PC-9 (cell line): ENCODE measurements at regions not wholly inside any gene's neighbourhood (a gene's known extent, or its start where the extent isn't known, plus 50 kb on each side); places are given as distances from the start of the nearest gene placed in this dataset.
"Not testable (repeated sequence)": the region's sequence is repeated elsewhere in the genome, so short reads cannot be mapped to it uniquely, and the experiment has no call there.

Source experiments
- BruUV-seq: library from RNA; stranded (reverse); fragments of 400-500 nt; replicated peaks from 2 replicates; lab custom pipeline; 2021; lab: Mats Ljungman, UMichigan
- CTCF ChIA-PET: fragments of 300-600 bp; sonication (Branson Sonifier 250); formaldehyde crosslinking; loops from one replicate; lab custom pipeline; 2022; ENCODE audit warnings: antibody characterized with exemption; lab: Charles Lee
- POLR2A ChIA-PET: fragments of 300-600 bp; sonication (Branson Sonifier 250); formaldehyde crosslinking; loops from one replicate; lab custom pipeline; 2022; ENCODE audit warnings: antibody characterized with exemption; ENCODE audit not compliant: unreplicated experiment; lab: Charles Lee
- DNase-seq, 2 experiments: peaks; one replicate each; pipeline versions ENCODE4 v3.0.0 to v3.0.0-alpha.2; 2015 to 2022; ENCODE audit warnings: mixed read lengths in 1 of 2
- H2AFZ ChIP-seq: fragments of 200-600 bp; sonication (generic); 2 replicates; pipeline ENCODE4 v1.8.1; 2017; ENCODE audit warnings: antibody characterized with exemption
- H3F3A ChIP-seq: fragments of 200-600 bp; sonication (generic); 2 replicates; pipeline ENCODE4 v1.8.1; 2017; ENCODE audit warnings: antibody characterized with exemption, mild to moderate bottlenecking, low read depth; ENCODE audit not compliant: insufficient read depth
- H3K27ac ChIP-seq: fragments of 200-600 bp; sonication (generic); 2 replicates; pipeline ENCODE4 v1.6.1; 2016; ENCODE audit warnings: mixed run types
- H3K27me3 ChIP-seq: fragments of 200-600 bp; sonication (generic); 2 replicates; pipeline ENCODE4 v1.6.1; 2016; ENCODE audit warnings: low read depth, mixed run types; ENCODE audit not compliant: insufficient read depth
- H3K36me3 ChIP-seq: fragments of 200-600 bp; sonication (generic); 2 replicates; pipeline ENCODE4 v1.6.1; 2016; ENCODE audit warnings: low read depth, mixed run types
- H3K4me1 ChIP-seq: fragments of 200-600 bp; sonication (generic); replicated peaks from 2 replicates; pipeline ENCODE4 v1.6.1; 2016; ENCODE audit warnings: mixed run types; ENCODE audit not compliant: insufficient read depth
- H3K4me2 ChIP-seq: fragments of 200-600 bp; sonication (generic); 2 replicates; pipeline ENCODE4 v1.6.1; 2017; ENCODE audit warnings: mixed run types
- H3K4me3 ChIP-seq: fragments of 200-600 bp; sonication (generic); 2 replicates; pipeline ENCODE4 v1.6.1; 2016; ENCODE audit warnings: mixed run types
- H3K79me2 ChIP-seq: fragments of 200-600 bp; sonication (generic); 2 replicates; pipeline ENCODE4 v1.6.1; 2017; ENCODE audit warnings: low read depth, mixed run types
- H3K9me2 ChIP-seq: fragments of 200-600 bp; sonication (generic); 2 replicates; pipeline ENCODE4 v1.8.1; 2017; ENCODE audit warnings: mild to moderate bottlenecking; ENCODE audit not compliant: insufficient read depth
- H3K9me3 ChIP-seq: fragments of 200-600 bp; sonication (generic); 2 replicates; pipeline ENCODE4 v1.8.1; 2016; ENCODE audit warnings: low read depth; ENCODE audit not compliant: insufficient read depth
- H4K20me1 ChIP-seq: fragments of 200-600 bp; sonication (generic); 2 replicates; pipeline ENCODE4 v1.8.1; 2017; ENCODE audit not compliant: insufficient read depth
- EZH2 ChIP-seq: fragments of 200-600 bp; sonication (generic); IDR thresholded peaks from 2 replicates; pipeline ENCODE4 v1.8.0; 2017; ENCODE audit warnings: antibody characterized with exemption, low read depth
- intact Hi-C: fragments of 100-400 bp; cut with micrococcal nuclease; formaldehyde crosslinking; loops from one replicate; pipeline ENCODE4 v1.10.0; 2022; ENCODE audit not compliant: unreplicated experiment
- TF ChIP-seq, protein P1 (sequence below): fragments of 200-600 bp; sonication (generic); conservative IDR thresholded peaks from 2 replicates; pipeline ENCODE4 v1.6.1; 2017; ENCODE audit warnings: mixed run types, antibody characterized with exemption, mild to moderate bottlenecking, moderate library complexity

DNA sequence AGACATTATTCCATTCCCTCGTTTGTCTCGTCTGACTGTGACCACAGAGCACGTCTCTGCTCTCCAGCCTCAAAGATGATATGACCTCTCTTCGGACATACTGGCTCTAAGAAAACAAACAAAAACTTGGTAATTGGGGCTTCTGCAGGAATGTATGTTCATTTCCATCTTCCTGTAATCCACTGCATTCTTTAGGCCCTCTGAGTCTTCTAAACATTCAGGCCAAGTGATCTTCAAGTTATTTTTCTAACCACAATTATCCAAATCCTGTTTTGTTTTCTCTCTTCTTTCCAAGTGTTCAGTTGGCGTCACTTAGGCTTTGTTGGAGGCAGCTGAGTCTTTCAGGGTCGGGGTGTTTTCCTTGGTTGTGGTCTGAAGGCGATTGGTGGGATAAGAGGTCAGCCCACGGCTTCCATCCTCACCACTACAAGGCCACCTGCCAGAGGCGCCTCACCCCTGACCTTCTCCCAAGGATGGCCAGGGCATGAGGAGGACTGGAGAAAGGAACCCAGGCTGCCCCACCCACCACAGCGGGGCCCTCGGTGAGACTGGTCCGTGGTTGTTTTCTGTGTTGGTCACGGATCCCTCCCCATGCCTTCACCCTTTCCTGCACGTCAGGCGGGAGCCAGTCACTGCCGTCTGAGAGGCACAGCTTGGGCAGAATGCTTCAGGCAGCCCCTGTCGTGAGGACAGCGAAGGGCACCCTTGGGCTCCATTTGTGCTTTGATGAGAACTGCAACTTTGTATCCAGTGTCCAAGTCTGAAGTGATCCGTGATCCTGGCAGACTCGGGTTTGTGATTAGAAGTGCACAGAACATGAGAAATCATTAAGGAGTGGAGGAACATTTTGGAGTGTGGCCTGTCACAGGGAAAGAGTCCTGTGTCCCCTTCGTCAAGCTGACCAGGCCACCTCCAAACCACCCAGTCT, 88.6 kb upstream of the FHL2 start:
- peaks cover 10% of the 10 kb centered on the region for H3K4me1 ChIP-seq
- no peaks in the 10 kb centered on the region for H3K27me3 ChIP-seq
- ChIA-PET CTCF (no interaction called here), POLR2A (no interaction called here)
- H3K36me3 ChIP-seq, result no peaks in the 10 kb centered on the region
- no peaks in the 10 kb centered on the region for H3F3A ChIP-seq
- BruUV-seq, result no TSS peak
- H4K20me1 ChIP-seq, result no peaks in the 10 kb centered on the region
- H3K9me3 ChIP-seq, result peaks cover 8% of the 10 kb centered on the region; the same call in 1 of the 2 replicates
- no peak overlapping the region for H3K27ac ChIP-seq
- no peaks in the 10 kb centered on the region for H3K79me2 ChIP-seq
- H3K9me2 ChIP-seq, result no peaks in the 10 kb centered on the region
- H2AFZ ChIP-seq, result no peak overlapping the region
- no peak overlapping the region for H3K4me2 ChIP-seq
- H3K4me3 ChIP-seq, result no peak overlapping the region
- no peak for DNase-seq
- no peak for TF ChIP-seq EZH2
- TF ChIP-seq, protein P1, sequence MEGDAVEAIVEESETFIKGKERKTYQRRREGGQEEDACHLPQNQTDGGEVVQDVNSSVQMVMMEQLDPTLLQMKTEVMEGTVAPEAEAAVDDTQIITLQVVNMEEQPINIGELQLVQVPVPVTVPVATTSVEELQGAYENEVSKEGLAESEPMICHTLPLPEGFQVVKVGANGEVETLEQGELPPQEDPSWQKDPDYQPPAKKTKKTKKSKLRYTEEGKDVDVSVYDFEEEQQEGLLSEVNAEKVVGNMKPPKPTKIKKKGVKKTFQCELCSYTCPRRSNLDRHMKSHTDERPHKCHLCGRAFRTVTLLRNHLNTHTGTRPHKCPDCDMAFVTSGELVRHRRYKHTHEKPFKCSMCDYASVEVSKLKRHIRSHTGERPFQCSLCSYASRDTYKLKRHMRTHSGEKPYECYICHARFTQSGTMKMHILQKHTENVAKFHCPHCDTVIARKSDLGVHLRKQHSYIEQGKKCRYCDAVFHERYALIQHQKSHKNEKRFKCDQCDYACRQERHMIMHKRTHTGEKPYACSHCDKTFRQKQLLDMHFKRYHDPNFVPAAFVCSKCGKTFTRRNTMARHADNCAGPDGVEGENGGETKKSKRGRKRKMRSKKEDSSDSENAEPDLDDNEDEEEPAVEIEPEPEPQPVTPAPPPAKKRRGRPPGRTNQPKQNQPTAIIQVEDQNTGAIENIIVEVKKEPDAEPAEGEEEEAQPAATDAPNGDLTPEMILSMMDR, result no peak
- intact Hi-C loops, result no loop called here

DNA sequence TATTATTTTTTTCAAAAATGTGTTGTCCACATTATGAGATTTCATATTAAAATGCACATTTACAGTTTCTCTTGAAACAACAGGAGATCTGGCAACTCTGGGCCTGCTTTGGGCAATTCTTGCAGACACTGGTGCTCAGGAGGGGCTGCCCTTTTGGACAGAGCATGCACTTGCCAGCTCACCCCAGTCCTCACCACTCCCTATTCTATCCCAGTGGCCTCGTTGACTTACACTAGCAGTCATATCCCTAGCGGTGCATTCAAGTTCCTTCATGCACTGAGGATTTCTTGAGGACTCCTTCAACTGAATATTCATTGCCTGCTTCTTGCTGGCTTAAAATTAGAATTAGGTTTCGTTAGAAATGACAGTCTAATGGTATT, 87.9 kb upstream of the FHL2 start:
- H3K27ac ChIP-seq, result no peak overlapping the region
- no peak overlapping the region for H2AFZ ChIP-seq
- no peaks in the 10 kb centered on the region for H3K27me3 ChIP-seq
- intact Hi-C loops, result no loop called here
- peaks cover 7% of the 10 kb centered on the region; the same call in 1 of the 2 replicates for H3K9me3 ChIP-seq
- no peaks in the 10 kb centered on the region for H3F3A ChIP-seq
- peaks cover 10% of the 10 kb centered on the region for H3K4me1 ChIP-seq
- POLR2A ChIA-PET, result no interaction called here
- no peak for TF ChIP-seq EZH2
- TF ChIP-seq, protein P1, result no peak
- CTCF ChIA-PET, result no interaction called here
- no peaks in the 10 kb centered on the region for H3K36me3 ChIP-seq
- H3K4me3 ChIP-seq, result no peak overlapping the region
- no peaks in the 10 kb centered on the region for H3K79me2 ChIP-seq
- H3K9me2 ChIP-seq, result no peaks in the 10 kb centered on the region
- no TSS peak for BruUV-seq
- no peak for DNase-seq
- H3K4me2 ChIP-seq, result no peak overlapping the region
- no peaks in the 10 kb centered on the region for H4K20me1 ChIP-seq

DNA sequence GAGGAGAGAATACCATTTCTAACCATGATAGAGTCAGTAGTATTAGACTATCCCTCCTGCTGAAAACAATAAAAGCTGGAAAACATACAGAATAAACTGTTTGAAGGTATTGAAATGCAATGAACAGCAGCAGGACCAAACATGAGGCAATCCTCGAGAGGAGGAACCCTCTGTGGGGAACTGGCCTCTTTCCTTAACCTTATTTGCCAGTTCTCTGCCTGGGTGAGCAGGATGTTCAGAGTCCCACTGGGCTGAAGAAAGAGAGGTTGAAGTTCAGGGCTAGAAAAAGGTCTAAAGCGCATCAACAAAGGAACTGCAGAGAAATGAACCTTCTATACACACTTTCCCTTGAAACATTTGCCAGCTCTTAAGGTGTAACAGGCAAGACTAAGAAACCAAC, 79.8 kb upstream of the FHL2 start:
- H3K27ac ChIP-seq, result no peak overlapping the region
- no TSS peak for BruUV-seq
- TF ChIP-seq, protein P1, result no peak
- TF ChIP-seq EZH2, result no peak
- 0 out of 2 replicates have a peak, but pooled peaks cover 5% of the 10 kb centered on the region for H3K9me2 ChIP-seq
- no peak overlapping the region for H3K4me3 ChIP-seq
- H2AFZ ChIP-seq, result 0 out of 2 replicates have a peak overlapping the region, but pooled peaks have one; percentile 4
- CTCF ChIA-PET, result no interaction called here
- no peaks in the 10 kb centered on the region for H3F3A ChIP-seq
- no peaks in the 10 kb centered on the region for H3K4me1 ChIP-seq
- no peaks in the 10 kb centered on the region for H4K20me1 ChIP-seq
- no peaks in the 10 kb centered on the region for H3K36me3 ChIP-seq
- no peak for DNase-seq
- no peaks in the 10 kb centered on the region for H3K79me2 ChIP-seq
- intact Hi-C loops, result no loop called here
- no peaks in the 10 kb centered on the region for H3K9me3 ChIP-seq
- H3K4me2 ChIP-seq, result no peak overlapping the region
- POLR2A ChIA-PET, result no interaction called here
- H3K27me3 ChIP-seq, result no peaks in the 10 kb centered on the region

DNA sequence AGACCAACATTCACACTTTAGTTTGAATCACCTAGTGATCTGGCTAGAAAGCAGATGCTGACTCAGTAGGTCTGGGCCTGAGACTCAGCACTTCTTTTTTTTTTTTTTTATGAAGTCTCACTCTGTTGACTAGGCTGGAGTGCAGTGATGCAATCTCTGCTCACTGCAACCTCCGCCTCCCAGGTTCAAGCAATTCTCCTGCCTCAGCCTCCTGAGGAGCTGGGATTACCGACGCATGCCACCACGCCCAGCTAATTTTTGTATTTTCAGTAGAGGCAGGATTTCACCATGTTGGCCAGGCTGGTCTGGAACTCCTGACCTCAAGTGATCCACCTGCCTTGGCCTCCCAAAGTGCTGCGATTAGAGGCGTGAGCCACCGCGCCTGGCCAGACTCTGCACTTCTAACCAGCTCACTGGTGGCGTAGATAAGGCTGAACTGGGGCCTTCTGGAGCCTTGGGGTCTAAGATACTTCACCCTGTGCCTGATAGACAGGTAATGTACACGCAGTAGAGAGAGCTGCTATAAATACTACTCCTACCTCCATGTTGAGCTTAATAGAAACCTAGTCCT, 78.3 kb upstream of the FHL2 start:
- H3K27me3 ChIP-seq, BruUV-seq, H3K9me3 ChIP-seq, POLR2A ChIA-PET, H3K4me1 ChIP-seq, CTCF ChIA-PET, H4K20me1 ChIP-seq, H3F3A ChIP-seq, H2AFZ ChIP-seq, DNase-seq, H3K4me2 ChIP-seq, H3K79me2 ChIP-seq, H3K27ac ChIP-seq, H3K36me3 ChIP-seq, intact Hi-C loops, H3K4me3 ChIP-seq, H3K9me2 ChIP-seq: not testable (repeated sequence)
